HepG2 (cell line): ENCODE measurements at regions not wholly inside any gene's neighbourhood (a gene's known extent, or its start where the extent isn't known, plus 50 kb on each side); places are given as distances from the start of the nearest gene placed in this dataset.

Experiments used
- ATAC-seq: fragments of 200-7000 bp; cut with Tn5 transposase; 3 replicates; pipeline ENCODE4 v1.9.1; 2020; ENCODE audit warnings: mild to moderate bottlenecking, moderate library complexity
- BruUV-seq: library from RNA; stranded (reverse); fragments of 400-500 nt; replicated peaks from 2 replicates; lab custom pipeline; 2021; lab: Mats Ljungman, UMichigan
- CTCF ChIA-PET: fragments of 300-600 bp; formaldehyde crosslinking; extraction: SDS; loops from one replicate; lab custom pipeline; 2021; ENCODE audit warnings: low total read pairs, inconsistent platforms, low intra/inter-chr PET ratio; lab: Yijun Ruan, JAX
- POLR2A ChIA-PET: fragments of 350-600 bp; sonication (Branson Sonifier 250); formaldehyde crosslinking; loops from one replicate; lab custom pipeline; 2020; ENCODE audit warnings: antibody characterized with exemption, inconsistent platforms; lab: Yijun Ruan, JAX
- DNase-seq: peaks from one replicate; pipeline ENCODE4 v3.0.0-alpha.2; 2015; ENCODE audit warnings: low spot score
- FAIRE-seq: peaks from 3 replicates; lab custom pipeline; 2011; peaks lifted over from hg19 to GRCh38; lab: Jason Lieb, UNC
- H2AFZ ChIP-seq: one replicate; pipeline ENCODE4 v1.6.1; 2011; ENCODE audit warnings: low read length, inconsistent platforms
- H3K27ac ChIP-seq: fragments of 300-600 bp; 3 replicates; pipeline ENCODE4 v1.8.0; 2011; ENCODE audit warnings: mixed run types, mild to moderate bottlenecking, mixed read lengths, low read length, inconsistent platforms; ENCODE audit not compliant: insufficient read depth; ENCODE audit errors: extremely low read length
- H3K27me3 ChIP-seq, 2 experiments: fragments of 200-600 bp in 1 of 2; 2 replicates in 1 of 2; 3 replicates in 1 of 2; pipeline versions ENCODE4 v1.6.0 to v1.8.0; 2011; ENCODE audit warnings: low read length in 2 of 2, mild to moderate bottlenecking in 2 of 2, moderate library complexity in 2 of 2, inconsistent platforms in 1 of 2; ENCODE audit not compliant: insufficient read depth in 2 of 2, control insufficient read depth in 1 of 2
- H3K36me3 ChIP-seq, 2 experiments: fragments of 200-600 bp in 1 of 2; replicated peaks in 1 of 2; 2 replicates in 1 of 2; 3 replicates in 1 of 2; pipeline versions ENCODE4 v1.5.1 to v1.8.0; 2011; ENCODE audit warnings: low read length in 2 of 2, inconsistent platforms in 1 of 2; ENCODE audit not compliant: insufficient read depth in 2 of 2, control insufficient read depth in 1 of 2
- H3K4me1 ChIP-seq: 2 replicates; pipeline ENCODE4 v1.5.1; 2012; ENCODE audit warnings: low read length, inconsistent platforms; ENCODE audit not compliant: insufficient read depth
- H3K4me2 ChIP-seq: 2 replicates; pipeline ENCODE4 v1.6.0; 2011; ENCODE audit warnings: low read depth, low read length, inconsistent platforms
- H3K4me3 ChIP-seq, 3 experiments: fragments of 200-600 bp in 1 of 3; sonication (generic), shearing (Covaris generic) in 1 of 3; replicated peaks in 1 of 3; 2 replicates each; pipeline ENCODE4 v1.5.1; 2011 to 2016; ENCODE audit warnings: low read length in 3 of 3, inconsistent platforms in 2 of 3, low read depth in 2 of 3, mild to moderate bottlenecking in 2 of 3, control low read depth in 1 of 3, mixed read lengths in 1 of 3; ENCODE audit not compliant: insufficient read depth in 1 of 3
- H3K79me2 ChIP-seq: one replicate; pipeline ENCODE4 v1.6.1; 2011; ENCODE audit warnings: low read length, inconsistent platforms; ENCODE audit not compliant: insufficient read depth
- H3K9ac ChIP-seq: 2 replicates; pipeline ENCODE4 v1.6.0; 2011; ENCODE audit warnings: mild to moderate bottlenecking, low read depth, low read length, inconsistent platforms; ENCODE audit not compliant: insufficient read depth
- H3K9me3 ChIP-seq: 2 replicates; pipeline ENCODE4 v1.5.1; 2012; ENCODE audit warnings: mild to moderate bottlenecking, low read length
- H4K20me1 ChIP-seq: 2 replicates; pipeline ENCODE4 v1.6.0; 2011; ENCODE audit warnings: inconsistent platforms, mild to moderate bottlenecking, low read length, moderate library complexity; ENCODE audit not compliant: insufficient read depth
- FOXA3 ChIP-seq: IDR thresholded peaks from 2 replicates; pipeline ENCODE4 v1.6.1; 2016; ENCODE audit warnings: missing genetic modification reagents, missing compliant biosample characterization
- HES4 ChIP-seq: sonication (generic); formaldehyde crosslinking; IDR thresholded peaks from 2 replicates; pipeline ENCODE4 v1.9.0; 2021; ENCODE audit warnings: mild to moderate bottlenecking, missing genetic modification reagents, borderline replicate concordance
- HINFP ChIP-seq: sonication (generic); formaldehyde crosslinking; IDR thresholded peaks from 2 replicates; pipeline ENCODE4 v1.4.0; 2020; ENCODE audit warnings: low read depth, mild to moderate bottlenecking, missing genetic modification reagents
- HOXA3 ChIP-seq: sonication (generic); formaldehyde crosslinking; IDR thresholded peaks from 2 replicates; pipeline ENCODE4 v1.5.0; 2020; ENCODE audit warnings: missing genetic modification reagents
- KMT2B ChIP-seq: IDR thresholded peaks from 2 replicates; pipeline ENCODE4 v1.6.1; 2016; ENCODE audit warnings: missing genetic modification reagents, missing compliant biosample characterization
- NCOA2 ChIP-seq: sonication (generic); formaldehyde crosslinking; IDR thresholded peaks from 2 replicates; pipeline ENCODE4 v1.8.0; 2022; ENCODE audit warnings: inconsistent platforms
- NFE2L1 ChIP-seq: sonication (generic); formaldehyde crosslinking; IDR thresholded peaks from 2 replicates; pipeline ENCODE4 v1.4.0; 2020; ENCODE audit warnings: missing genetic modification reagents, mild to moderate bottlenecking, borderline replicate concordance
- PTBP1 ChIP-seq: fragments of 200-400 bp; formaldehyde crosslinking; IDR thresholded peaks from 2 replicates; pipeline ENCODE4 v1.6.1; 2018; ENCODE audit warnings: low read length, low read depth; ENCODE audit not compliant: poor library complexity, severe bottlenecking
- SCMH1 ChIP-seq: sonication (generic); formaldehyde crosslinking; IDR thresholded peaks from 2 replicates; pipeline ENCODE4 v1.9.0; 2021; ENCODE audit warnings: missing genetic modification reagents, mild to moderate bottlenecking, borderline replicate concordance
- SRF ChIP-seq: IDR thresholded peaks from 2 replicates; pipeline ENCODE4 v1.6.1; 2011; ENCODE audit warnings: mild to moderate bottlenecking, low read depth, low read length, moderate library complexity
- SUZ12 ChIP-seq: fragments of 150-350 bp; IDR thresholded peaks from 2 replicates; pipeline ENCODE4 v1.6.1; 2014; ENCODE audit warnings: low read depth, low read length
- TAF15 ChIP-seq: fragments of 200-400 bp; formaldehyde crosslinking; IDR thresholded peaks from one replicate; pipeline ENCODE4 v1.6.1; 2018; ENCODE audit warnings: mild to moderate bottlenecking, low read depth, low read length; ENCODE audit not compliant: poor library complexity, severe bottlenecking
- U2AF1 ChIP-seq: fragments of 200-400 bp; formaldehyde crosslinking; optimal IDR thresholded peaks from 2 replicates; pipeline ENCODE3; 2017; ENCODE audit warnings: mild to moderate bottlenecking, low read depth, low read length
- ZBTB39 ChIP-seq: sonication (generic); formaldehyde crosslinking; IDR thresholded peaks from 2 replicates; pipeline ENCODE4 v1.5.0; 2020; ENCODE audit warnings: missing genetic modification reagents
- ZNF12 ChIP-seq: sonication (generic); formaldehyde crosslinking; IDR thresholded peaks from 2 replicates; pipeline ENCODE4 v1.5.0; 2020; ENCODE audit warnings: missing genetic modification reagents
- ZNF17 ChIP-seq: sonication (generic); formaldehyde crosslinking; IDR thresholded peaks from 2 replicates; pipeline ENCODE4 v1.5.0; 2020; ENCODE audit warnings: mild to moderate bottlenecking, missing genetic modification reagents
- ZNF274 ChIP-seq: sonication (generic); formaldehyde crosslinking; IDR thresholded peaks from 2 replicates; pipeline ENCODE4 v1.5.1; 2020; ENCODE audit warnings: mild to moderate bottlenecking, missing genetic modification reagents
- ZNF30 ChIP-seq: sonication (generic); formaldehyde crosslinking; IDR thresholded peaks from 2 replicates; pipeline ENCODE4 v1.5.0; 2020; ENCODE audit warnings: mild to moderate bottlenecking, missing genetic modification reagents
- ZNF335 ChIP-seq: sonication (generic); formaldehyde crosslinking; IDR thresholded peaks from 2 replicates; pipeline ENCODE4 v1.4.0; 2020; ENCODE audit warnings: missing genetic modification reagents
- ZNF816 ChIP-seq: sonication (generic); formaldehyde crosslinking; IDR thresholded peaks from 2 replicates; pipeline ENCODE4 v1.8.0; 2022; ENCODE audit warnings: missing genetic modification reagents, mild to moderate bottlenecking, borderline replicate concordance
- WGBS: methylation state at CpG from one replicate; pipeline ENCODE4 v1.1.6; 2017; ENCODE audit warnings: low lambda C conversion rate; 5-methylcytosine and 5-hydroxymethylcytosine counted together
- in situ Hi-C: cut with HindIII; loops from 2 replicates; pipeline ENCODE4 v1.10.0; 2017; ENCODE audit warnings: low pct_unique_long_range_greater_than_20kb; ENCODE audit not compliant: extremely low pct_ligation_motif_present
- intact Hi-C: fragments of 100-400 bp; cut with micrococcal nuclease; formaldehyde crosslinking; loops from one replicate; pipeline ENCODE4 v1.10.0; 2022; ENCODE audit not compliant: unreplicated experiment

- TF ChIP-seq HES4 (CRISPR knock-in tag) = no peak
- no peak for TF ChIP-seq KMT2B (CRISPR knock-in tag)
- TF ChIP-seq ZNF30 = no peak
- TF ChIP-seq U2AF1 = no peak
- TF ChIP-seq SCMH1 (CRISPR knock-in tag) = no peak
- no peak for TF ChIP-seq ZNF12 (CRISPR knock-in tag)
- no peak for TF ChIP-seq TAF15
- no peak for TF ChIP-seq ZNF816 (CRISPR knock-in tag)
- TF ChIP-seq, all 625 proteins: peak for 0
Measured at GRCh38 chr20:4465855-4466545, 216.9 kb upstream of the ADRA1D start (continued).

- Histone ChIP-seq H3K79me2 (no peaks in the 10 kb centered on the region), H4K20me1 (no peaks in the 10 kb centered on the region), H3K4me1 (no peaks in the 10 kb centered on the region), H3K9me3 (no peaks in the 10 kb centered on the region), H3K36me3 (no peaks in the 10 kb centered on the region), H3K9ac (no peak overlapping the region), H3K4me3 (no peak overlapping the region), H3K4me2 (no peak overlapping the region), H2AFZ (no peak overlapping the region), H3K27ac (no peak overlapping the region), H3K27me3 (peaks cover 0 to 4% of the 10 kb centered on the region in 2 experiments; a peak in 1 of 5 replicates)
- ATAC-seq (no peak), DNase-seq (no peak), FAIRE-seq (no peak)
- POLR2A ChIA-PET = no interaction called here
- in situ Hi-C loops (no loop called here), intact Hi-C loops (no loop called here)
- WGBS = 0% methylated on average over 1 of the region's 1 CpG
- CTCF ChIA-PET = no interaction called here
- no peak for TF ChIP-seq NCOA2
- TF ChIP-seq SUZ12 = no peak
- no peak for TF ChIP-seq PTBP1
- no peak for TF ChIP-seq ZNF274 (CRISPR knock-in tag)
- no peak for TF ChIP-seq ZNF17
- TF ChIP-seq FOXA3 (CRISPR knock-in tag) = no peak
- TF ChIP-seq ZNF335 (CRISPR knock-in tag) = no peak
- TF ChIP-seq HINFP = no peak
- TF ChIP-seq NFE2L1 (CRISPR knock-in tag) = no peak
- TF ChIP-seq HOXA3 (CRISPR knock-in tag) = no peak
- TF ChIP-seq SRF = no peak
- no peak for TF ChIP-seq ZBTB39
- no TSS peak for BruUV-seq
Measured at GRCh38 chr20:4465212-4465611, 216.1 kb upstream of the ADRA1D start.
